ENCODE measurements at regions not wholly inside any gene's neighbourhood (a gene's known extent, or its start where the extent isn't known, plus 50 kb on each side); places are given as distances from the start of the nearest gene placed in this dataset.

DNA sequence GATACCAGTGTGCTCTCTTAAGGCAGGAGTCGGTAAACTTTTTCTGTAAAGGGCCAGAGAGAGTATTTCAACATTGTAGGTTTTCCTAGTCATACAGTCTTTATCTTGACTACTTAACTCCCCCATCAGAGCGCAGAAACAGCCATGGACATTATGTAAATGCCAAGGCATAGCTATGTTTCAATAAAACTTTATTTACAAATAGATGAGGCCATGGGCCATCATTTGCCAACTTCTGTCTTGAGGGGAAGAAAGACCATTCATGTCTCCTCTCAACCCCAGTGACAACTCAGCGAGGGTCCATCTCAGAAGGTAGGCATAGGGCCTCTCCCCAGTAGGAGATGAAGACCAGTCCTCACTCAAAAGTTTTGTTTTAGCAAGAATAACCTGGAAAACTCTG is 301.3 kb downstream of the FBXW7 start:
- DNase-seq = no peak

DNA sequence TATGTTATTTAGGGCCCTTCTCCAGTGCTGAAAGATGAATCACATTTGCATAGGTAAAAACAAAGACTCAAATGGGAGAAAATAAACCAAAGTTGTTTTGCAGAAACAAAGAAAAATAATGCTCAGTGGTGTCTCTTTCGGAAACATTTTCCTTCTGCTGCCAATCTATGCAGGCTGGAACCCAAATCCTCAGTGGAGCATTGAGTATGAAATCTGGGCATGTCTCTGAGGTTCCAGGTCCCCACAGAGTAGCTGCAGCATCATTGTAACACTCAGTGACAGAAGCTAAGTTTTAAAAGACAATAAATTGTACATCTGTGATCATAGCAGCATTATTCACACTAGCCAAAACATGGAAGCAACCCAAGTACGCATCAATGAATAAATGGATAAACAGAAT is 303.6 kb downstream of the FBXW7 start:
- no peak for DNase-seq

DNA sequence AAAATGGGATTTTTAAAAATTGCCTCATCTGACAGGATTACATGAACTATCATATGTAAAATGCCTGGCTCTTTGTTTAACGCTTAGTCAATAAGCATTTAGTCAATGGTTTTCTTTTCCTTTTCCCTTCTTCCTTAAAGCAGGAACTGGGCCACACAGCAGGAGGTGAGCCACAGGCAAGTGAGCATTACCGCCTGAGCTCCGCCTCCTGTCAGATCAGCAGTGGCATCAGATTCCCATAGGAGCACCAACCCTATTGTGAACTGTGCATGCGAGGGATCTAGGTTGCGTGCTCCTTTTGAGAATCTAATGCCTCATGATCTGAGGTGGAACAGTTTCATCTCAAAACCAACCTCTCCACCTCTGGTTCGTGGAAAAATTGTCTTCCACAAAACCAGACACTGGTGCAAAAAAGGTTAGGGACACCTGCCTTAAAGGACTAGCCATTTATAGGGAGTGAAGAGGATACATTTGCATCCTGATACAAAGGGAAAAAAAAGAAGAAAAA is 306.1 kb downstream of the FBXW7 start:
- DNase-seq = no peak

DNA sequence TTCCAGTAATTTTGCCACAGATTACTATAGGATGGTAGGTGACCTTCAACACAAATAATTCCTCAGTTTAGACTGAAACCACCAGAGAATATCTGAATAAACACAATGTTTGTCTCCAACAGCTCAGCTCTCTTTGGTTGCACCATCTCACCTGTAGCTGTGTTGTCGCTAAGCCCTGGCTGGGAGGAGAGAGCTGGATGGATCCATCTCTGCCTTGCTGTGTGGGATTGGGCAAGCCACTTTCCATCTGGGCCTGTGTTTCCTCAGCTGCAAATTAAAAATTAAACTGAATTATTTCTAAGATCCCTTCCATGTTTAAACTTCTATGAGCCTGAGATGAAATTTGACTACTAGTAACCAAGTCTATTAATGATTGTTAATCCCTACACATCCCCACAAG is 310.2 kb downstream of the FBXW7 start:
- DNase-seq = no peak

DNA sequence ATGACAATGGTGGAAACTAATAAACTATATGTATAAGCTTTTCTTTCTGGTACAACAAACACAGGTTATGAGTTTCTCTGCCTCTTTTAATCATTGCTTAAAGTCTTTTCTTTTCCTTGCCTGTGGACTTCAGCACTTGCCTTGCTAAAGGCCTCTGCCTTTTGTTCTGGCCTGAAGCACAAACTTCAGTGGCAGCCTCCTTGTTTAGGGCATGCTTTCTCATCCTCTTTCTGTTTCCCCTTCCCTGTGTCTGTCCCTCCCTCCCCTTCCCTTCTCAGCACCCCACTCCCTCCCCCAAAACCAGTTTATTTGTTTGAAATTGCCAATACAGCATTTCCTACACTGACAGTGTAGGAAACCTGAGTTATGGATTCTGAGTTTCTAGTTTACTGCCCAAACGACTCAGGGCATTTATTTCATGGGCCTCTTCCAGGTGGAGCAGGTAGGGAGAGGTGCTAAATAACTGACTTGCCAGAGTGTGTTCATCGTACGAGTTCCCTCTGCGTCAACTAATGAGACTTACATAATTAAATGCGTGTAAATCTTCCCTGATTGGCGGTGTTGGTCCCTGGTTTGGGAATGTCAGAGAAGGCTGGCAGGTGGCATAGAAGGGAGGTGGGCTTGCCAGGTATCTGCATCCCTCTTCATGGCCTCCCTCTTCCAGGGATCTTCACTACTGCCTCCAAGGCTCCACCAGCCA is 311.0 kb downstream of the FBXW7 start:
- DNase-seq = no peak

DNA sequence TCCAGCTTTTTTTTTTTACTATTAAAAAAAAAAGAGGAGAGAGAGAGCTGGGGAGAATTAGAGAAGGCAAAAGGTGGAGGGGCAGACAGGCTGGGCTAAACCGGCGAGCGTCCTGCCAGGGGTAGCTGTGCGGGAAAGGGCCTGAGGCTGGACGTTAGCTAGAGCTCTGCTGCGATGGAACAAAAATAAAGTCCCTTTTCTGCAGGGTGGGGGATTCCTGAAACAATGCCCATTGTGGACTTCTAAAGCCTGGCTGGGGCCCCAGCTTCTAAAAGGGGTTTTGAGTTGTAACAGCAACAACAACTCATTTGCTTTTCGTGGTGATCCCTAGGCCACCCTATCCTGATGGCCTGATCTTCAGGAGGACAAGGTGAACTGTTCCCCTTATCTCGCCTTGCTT is 311.7 kb downstream of the FBXW7 start:
- DNase-seq = no peak

DNA sequence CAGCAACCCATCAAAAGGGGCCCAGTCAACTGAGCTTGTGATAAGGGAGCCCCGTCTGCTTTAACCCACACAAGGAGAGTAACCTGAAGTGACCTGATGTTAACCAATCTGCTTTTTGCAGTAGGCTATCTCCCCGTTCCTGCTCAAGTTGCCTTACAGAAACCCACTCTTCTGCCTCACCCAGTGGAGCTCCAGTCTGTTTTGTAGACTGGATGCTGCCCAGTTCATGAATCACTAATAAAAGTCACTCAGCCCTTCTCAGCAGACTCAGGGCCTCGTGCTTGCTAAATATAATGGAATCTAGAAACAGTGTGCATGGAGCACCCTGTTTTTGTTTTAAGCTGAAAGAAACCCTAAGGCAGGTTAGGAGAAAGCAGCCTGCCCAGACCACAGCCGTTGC is 312.3 kb downstream of the FBXW7 start:
- no peak for DNase-seq

DNA sequence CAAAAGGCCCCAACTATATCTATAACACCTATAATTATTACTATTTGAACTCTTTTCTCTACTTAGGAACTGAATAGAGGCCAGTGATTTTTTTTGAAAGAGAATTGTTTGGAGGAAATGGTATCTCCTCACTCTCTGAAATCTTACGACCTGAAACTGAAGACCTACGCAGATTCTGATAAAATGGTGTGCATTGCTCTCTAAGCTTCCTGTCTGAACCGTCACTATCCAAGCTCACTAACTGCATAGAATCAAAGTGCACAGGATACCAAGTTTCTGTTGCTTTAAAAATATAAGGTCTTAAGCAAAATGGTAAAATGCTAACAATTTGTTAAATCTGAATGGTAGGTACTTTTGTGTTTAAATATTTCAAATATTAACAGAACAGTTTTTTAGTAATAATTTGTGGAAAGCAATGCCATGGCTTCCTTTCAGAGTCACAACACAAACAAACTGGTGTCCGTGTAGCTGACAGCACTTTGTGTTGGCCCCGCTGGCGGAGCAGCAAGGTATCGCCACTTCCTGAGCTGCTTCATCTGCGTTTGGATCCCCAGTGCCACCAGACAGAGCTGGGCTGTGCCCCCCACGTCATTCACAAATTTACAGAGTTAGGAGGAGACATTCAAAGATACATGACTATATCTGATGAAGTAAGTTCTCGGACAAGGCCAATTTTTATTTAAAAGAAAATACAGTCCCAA is 313.9 kb downstream of the FBXW7 start:
- no peak for DNase-seq

DNA sequence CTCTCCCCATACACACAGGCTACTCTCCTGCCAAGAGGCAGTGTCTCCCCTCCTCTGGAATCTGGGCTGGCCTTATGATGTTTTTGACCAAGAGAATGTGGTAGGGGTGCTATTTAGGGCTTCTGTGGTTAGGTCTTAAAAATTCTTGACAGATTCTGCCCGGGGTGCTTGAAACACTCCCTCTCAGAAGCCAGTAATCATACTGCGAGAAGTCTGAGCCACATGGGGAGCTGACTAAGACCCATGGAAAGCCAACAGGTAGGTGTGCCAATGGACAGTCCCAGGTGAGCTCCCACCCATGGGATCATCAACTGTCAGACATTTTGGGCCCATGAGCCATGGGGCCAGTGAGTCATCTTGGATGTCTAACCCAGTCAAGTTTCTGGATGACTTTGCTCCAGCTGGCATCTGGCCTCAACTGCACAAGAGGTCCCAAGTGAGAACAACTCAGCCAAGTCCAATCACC is 315.7 kb downstream of the FBXW7 start:
- peak; percentile 21 for DNase-seq

DNA sequence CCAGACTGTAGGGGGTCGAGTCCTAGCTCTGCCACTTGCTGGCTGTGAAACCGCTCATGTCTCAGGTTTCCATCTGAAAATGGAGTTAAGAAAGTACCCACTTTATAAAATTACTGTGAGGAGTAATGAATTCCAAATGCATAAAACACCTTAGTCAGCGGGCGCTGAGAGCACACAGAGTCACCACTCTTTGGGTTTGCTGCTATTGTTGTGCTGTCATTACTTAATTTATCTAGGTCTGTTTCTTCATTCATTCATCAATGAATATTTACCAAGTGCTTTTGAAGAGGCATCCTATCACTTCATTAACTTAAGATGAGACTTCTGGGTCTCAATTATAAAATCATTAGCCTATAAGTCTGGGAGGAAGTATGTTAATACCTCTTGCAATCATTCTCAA is 317.3 kb downstream of the FBXW7 start:
- no peak for DNase-seq

DNA sequence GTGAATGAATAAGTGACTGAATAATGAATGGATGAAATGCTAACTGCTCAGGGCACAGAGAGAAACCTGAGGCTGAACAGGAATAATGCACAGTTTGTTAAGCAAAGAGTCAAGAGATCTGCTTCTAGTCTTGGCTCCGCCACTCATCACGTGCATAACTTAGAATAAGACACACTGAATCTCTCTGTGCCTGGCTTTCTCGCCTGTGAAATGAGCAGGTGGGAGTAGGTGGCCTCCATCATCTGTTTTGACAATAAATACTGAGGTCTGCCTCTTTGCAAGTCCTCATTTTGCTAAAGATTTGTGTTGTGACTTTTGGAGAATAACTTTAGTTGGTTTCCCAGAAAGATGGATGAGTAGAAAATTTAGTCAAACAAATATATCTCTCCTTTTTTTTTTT is 318.0 kb downstream of the FBXW7 start:
- no peak for DNase-seq

DNA sequence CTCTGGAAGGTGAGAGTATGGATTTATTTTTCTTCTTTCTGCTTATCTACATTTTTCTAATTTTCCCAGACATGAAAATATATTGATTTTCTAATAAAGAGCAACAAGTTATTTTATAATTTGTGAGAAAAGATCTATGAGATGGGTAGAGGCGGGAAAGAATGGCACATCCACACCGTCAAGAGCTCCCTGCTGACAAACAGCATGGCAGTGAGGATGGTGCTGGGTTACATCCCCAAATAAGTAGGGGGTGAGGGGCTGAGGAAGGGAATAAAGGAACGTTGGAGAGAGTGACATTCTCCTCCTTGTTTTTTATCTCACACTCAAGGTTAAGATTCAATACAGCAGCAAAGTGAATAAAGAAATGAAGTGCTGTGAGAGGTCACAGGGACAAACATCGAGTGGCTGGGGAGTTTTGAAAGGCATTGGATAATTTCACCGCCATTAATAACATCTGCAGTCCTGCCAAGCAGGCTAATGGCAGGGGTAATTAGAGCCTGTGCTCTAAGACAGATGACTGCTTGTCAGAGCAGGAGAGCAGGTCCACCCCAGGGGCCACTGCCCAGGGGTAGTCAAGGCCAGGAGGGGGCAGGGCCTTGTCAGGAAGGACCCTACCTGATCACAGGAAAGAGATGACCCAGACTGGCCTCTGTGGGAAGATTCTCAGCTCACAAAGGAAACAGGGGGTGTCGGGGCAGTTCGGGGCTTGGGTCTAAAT is 323.8 kb downstream of the FBXW7 start:
- DNase-seq = no peak

DNA sequence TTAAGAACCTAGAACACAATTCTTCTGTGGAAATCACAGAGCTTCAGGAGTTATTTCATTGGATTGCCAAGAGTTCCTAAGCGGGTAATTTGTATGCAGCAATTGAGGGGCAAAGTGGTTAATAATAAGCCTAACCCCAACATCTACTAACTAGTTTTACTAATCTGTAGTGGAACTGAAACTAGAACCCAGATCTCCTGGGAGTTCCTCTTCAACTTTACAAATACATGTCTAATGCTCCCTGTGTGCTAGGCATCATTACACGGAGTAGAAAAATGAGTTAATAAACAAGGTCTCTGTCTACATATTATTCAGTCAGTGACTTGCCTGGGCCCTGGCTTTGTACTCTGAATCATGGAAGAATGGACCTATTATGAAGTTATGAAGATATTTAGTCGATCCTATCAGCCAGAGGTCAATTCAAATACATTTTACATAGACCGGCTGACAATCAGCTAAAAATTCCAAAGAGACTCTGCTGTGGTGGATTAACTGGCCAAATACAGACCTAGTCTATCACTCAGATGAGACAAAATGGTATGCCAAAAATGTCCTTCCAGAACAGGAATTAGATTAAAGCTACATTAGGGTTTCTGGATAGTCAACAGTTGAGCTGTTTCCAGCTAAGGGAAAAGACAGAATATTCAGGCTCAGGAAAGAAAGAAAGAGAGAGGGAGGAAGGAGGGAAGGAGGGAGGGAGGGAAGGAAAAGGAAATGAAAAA is 326.0 kb downstream of the FBXW7 start:
- peak; percentile 17 for DNase-seq

DNA sequence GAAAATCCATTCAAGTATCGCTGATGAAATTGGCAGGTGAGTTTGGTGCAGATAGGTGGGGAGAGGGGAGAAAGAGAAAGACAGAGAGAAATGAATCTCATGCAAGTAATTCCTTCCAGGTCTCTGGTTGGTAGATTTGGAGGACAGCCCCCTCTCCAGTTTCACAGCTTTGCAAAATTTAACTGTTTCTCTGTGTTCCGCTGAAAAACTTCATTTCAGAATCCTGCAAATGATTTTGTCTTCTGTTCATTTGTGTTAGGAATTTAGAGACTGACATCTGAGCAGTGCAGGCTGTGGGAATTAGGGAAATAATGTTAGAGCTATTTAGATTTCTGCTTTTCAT is 328.5 kb downstream of the FBXW7 start:
- DNase-seq = no peak

DNA sequence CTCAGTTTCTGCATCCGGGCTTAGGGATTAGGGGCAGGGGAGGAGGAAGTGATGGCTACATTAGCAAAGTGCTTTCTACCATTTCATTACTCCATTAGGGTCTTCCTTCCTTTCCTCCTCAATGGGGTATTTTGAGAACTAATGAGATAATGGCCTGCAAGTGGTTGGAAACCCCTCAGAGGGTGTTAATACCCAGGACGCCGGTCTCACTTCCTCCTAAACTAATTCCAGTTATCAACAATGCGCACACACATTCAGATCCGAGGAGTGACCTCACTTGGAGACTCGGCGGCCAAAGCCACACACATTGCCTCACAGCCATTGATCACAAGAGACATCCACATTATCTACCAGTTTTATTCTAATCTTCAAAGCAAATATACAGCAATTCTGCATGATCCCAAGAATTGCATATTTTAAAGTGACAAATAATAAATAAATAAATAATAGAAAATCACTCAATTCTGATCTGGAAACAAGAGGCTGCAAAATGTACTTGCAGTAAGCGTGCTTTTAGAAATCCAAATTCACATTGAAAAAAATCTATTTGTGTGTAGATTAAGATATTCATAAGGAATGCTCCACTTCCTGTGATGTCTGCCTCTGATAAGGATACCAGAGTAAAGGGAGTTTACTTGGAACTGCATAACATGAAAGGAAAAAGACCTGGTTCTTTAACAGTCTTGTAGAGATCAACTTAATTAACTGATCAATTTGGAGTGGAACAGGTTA is 329.1 kb downstream of the FBXW7 start:
- no peak for DNase-seq

DNA sequence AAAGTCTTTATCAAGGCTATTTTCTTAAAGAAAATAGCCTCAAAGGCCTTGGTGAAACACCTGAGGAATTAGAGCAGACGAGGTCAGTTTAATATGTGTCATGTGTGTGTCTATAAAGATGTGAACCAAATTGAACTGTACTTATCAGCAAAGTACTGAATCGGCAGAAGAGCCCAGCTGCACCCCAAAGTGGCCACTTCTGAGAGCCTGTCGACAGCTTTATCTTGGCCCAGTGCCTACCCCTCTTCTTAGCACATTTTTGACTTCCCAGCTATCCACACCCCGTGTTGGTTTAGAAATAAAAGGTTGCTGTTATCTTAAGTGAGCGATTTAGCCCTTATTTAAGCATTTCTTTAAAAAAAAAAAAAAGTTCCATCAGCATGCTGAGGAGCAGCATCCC is 329.7 kb downstream of the FBXW7 start:
- DNase-seq = no peak

DNA sequence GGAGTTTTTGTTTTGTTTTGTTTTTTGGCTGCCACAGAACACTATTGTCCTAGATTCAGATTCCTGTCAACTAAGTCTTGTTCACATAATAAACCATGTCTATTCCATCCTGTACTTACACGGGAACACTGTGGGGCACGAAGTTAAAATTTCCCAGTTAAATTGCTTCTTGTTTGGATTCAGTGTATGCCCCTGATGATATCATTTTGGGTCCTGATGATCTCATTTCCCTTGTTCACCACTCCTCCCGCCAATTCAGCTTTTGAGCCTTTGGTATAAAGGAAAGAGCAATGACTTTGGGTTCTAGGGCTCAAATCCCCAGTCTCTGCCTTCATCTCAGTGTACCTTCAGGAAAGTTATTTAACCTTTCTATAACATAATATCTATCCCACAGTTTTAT is 333.5 kb downstream of the FBXW7 start:
- DNase-seq = no peak

DNA sequence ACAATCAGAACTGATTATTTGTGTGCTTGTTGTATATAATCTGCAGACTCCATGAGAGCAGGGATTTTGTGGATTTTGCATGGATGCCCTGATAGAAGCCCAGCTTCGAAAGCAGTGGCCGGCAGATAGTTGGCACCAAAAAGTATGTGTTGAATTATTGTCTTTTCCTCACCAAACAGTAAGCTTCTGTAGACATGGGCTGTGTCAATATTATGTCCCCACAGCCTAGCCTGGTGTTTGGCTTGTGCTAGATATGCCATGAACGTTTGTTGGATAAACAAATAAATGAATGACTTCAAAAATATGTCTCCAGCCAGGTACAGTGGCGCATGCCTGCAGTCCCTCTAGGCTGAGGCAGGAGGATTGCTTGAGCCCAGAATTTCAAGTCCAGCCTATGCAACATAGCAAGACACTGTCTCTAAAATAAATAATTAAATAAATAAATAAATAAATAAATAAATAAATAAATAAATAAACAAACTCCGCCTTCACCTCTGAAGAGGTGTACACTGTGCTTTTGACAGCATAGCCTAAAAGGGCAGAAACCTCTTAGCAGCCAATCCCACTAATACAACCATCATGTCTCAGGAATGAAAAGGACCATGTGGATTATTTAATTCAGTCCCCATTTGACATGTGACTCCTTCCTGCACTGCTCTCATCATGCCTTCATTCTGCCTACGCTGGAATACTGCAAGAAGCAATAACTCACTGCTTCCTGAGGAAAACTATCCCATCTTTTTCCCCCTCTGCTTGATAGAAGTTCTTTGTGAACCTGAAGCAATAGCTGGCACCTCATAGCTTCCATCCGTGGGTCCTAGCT is 335.2 kb downstream of the FBXW7 start:
- no peak for DNase-seq

DNA sequence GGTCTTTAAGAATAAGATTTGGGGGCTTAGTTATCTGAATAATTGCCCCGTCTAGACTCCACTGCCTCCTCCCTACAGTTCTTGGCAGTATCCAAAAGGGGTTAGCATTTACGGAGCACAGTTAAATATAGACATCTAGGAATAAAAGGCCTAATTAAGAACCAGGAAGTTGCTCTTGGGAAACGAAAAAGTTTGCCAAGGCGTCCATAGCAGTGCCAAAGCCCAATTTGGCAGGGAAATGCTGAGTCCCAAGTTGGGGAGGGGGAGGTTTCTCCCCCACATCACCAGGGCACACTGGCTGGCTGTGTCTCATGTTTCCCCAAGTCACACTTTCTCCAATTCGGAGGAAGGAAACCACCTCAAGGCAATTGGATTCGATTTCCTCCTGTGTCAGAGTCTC is 338.7 kb downstream of the FBXW7 start:
- DNase-seq = no peak

DNA sequence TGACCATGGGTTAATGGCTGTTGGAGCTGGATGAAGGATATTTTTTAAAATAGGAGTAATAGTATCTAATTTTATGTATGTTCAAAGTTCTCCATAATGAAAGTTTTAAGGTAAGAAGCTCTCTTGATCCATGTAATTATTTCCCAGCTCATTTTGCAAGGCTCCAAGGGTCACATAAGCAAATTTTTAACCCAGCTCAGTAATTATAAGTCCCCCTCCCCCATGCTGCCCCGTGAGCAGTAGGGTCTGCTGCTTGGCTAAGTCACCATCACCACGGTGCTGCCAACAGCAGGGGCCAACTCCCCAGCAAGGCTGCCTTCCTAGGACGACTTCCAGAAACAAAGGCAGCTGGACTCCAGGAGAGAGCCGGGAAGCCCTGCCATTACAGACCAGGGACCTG is 340.0 kb downstream of the FBXW7 start:
- no peak for DNase-seq

DNA sequence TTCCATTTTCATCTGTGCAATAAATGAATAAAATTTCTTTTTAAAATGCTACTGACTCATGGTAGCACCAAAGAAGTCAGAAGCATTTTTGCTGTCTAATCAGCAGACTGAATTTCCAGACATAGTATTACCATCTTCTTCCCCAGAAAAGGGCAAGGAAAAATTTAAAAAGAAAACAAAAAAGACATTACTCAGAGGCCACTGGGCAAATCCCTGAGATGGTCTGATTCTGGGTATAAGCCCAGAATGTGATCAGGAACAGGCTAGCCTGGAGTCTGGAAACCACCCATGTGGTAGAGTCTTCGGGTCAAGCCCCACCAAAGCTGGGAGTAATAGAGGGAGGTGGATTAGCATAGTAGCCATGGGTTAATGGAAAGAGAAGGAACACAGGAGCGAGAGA is 342.8 kb downstream of the FBXW7 start:
- DNase-seq = peak; percentile 16

DNA sequence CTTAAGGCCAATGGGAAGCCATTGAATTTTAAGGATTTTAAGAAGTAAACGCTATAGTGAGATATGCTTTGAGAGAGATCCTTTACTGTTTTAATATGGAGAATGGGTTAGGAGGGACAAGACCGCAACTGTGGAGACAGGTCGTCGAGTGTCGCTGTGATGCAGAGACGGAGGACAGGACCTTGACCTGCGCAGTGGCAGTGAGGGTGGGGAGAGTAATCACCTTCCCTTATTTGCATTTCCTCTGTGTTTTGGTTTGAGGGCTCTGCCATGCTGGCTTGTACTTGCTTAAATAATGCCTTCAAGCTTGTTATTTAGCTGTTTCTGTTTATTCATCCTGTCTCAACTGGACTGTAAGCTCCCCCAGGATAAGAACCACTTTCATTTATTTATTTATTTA is 345.0 kb downstream of the FBXW7 start:
- DNase-seq = no peak
